ENCODE measurements at regions not wholly inside any gene's neighbourhood (a gene's known extent, or its start where the extent isn't known, plus 50 kb on each side); places are given as distances from the start of the nearest gene placed in this dataset.

DNA sequence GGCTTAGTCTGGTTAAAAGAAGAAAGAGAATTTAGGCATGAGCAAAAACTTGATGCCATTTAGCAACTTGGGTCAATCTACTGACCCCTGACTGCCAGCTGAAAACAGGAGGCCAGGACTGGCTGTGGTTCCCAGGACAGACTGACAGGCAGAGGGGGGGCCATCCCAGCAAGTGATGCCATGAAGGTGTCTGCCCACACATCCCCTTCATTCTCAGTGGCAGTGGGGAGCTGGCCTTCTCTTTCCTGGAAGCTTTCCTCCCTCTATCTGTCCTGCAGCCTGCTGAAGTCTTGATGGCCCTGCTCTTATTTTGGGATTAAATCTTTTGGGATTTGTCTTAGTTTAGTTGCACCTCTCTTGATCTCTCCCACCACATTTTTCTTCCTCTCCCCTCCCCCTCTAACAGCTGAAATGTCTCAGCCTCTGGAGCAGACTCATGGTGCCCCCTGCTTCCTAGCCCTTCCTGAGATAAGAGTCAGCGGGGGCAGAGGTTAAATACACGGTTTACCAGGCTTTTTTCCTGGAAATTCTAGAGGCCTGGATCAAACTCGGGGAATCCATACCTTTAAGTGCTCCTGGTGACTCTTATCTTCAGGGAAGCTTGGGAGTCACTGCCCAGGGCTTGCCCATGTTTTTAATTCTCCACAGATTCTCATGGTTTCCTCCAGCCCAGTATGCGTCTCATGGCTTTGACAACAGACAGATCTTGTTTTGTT, 99.5 kb upstream of the TSPAN2 start:
- H3K4me3 ChIP-seq (ENCODE audit: low read depth, low read length), result no peak overlapping the region
- TF ChIP-seq, protein P1, sequence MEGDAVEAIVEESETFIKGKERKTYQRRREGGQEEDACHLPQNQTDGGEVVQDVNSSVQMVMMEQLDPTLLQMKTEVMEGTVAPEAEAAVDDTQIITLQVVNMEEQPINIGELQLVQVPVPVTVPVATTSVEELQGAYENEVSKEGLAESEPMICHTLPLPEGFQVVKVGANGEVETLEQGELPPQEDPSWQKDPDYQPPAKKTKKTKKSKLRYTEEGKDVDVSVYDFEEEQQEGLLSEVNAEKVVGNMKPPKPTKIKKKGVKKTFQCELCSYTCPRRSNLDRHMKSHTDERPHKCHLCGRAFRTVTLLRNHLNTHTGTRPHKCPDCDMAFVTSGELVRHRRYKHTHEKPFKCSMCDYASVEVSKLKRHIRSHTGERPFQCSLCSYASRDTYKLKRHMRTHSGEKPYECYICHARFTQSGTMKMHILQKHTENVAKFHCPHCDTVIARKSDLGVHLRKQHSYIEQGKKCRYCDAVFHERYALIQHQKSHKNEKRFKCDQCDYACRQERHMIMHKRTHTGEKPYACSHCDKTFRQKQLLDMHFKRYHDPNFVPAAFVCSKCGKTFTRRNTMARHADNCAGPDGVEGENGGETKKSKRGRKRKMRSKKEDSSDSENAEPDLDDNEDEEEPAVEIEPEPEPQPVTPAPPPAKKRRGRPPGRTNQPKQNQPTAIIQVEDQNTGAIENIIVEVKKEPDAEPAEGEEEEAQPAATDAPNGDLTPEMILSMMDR (IDR thresholded peaks at IDR 0.05; ENCODE audit: insufficient read depth, low read length), result no peak
- no peak for DNase-seq (ENCODE audit: low read depth)

- no peak overlapping the region for H3K4me3 ChIP-seq (ENCODE audit: low read depth, low read length)
- DNase-seq (ENCODE audit: low read depth), result no peak
- TF ChIP-seq, protein P1 (IDR thresholded peaks at IDR 0.05; ENCODE audit: insufficient read depth, low read length), result no peak
These were observed 97.5 kb upstream of the TSPAN2 start for GRCh38 chr1:115186711-115187265.

DNA sequence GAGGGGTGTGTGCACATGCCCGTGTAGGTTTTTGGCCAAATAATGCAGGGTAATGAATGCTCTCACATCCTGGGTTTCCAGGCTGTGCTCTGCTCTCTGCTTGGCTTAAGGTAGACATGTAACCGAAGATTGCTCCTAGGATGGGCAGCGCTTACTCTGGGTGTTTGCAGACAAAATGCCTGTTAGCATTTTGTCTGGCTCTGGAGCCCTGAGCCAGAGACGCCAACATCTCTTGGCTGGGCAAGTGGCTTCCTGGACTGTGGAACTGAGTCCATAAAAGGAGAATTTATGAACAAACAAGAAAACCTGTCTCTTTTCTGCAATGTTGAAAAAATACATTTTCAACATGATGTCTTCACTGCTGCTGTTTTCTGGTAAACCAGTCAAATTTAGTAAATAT, 96.0 kb upstream of the TSPAN2 start:
- TF ChIP-seq, protein P1 (IDR thresholded peaks at IDR 0.05; ENCODE audit: insufficient read depth, low read length), result no peak
- no peak overlapping the region for H3K4me3 ChIP-seq (ENCODE audit: low read depth, low read length)
- no peak for DNase-seq (ENCODE audit: low read depth)

GRCh38 chr1:115184951-115185331, 95.6 kb upstream of the TSPAN2 start:
- no peak overlapping the region for H3K4me3 ChIP-seq (ENCODE audit: low read depth, low read length)
- TF ChIP-seq, protein P1 (IDR thresholded peaks at IDR 0.05; ENCODE audit: insufficient read depth, low read length), result no peak
- DNase-seq (ENCODE audit: low read depth), result peak; percentile 52

DNA sequence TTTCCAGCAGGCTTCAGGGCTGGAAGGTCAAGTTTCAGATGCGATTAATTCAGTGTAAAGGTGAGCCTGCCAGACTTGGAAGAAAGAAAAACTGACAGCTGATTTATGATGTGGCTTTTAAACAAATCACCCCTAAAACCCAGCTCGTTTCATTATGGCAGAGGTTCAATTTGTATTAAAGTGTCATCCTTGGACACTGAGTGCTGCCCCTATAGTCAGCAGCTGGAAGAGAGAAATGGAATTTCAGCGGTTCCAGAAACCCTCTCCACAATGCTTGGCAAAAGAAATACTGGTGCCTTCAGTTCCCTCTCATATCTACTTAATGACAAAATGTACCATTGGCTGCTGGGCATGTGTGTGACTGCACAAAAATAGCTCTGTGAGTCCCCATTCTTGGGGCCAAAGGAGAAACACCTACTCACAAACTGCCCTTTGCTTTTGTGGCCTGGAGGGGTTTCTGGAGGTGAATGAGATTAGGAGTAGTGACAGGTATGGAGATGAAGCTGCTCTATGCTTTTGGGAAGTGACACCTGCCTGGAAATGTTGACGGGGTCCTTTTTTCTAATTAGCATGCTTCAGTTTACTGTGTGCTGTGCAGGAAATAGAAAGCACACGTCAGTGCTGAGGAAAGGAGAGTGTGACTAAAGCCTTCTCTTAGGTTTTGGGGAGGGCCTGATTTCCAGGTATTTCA, 95.1 kb upstream of the TSPAN2 start:
- DNase-seq (ENCODE audit: low read depth), result no peak
- TF ChIP-seq, protein P1 (IDR thresholded peaks at IDR 0.05; ENCODE audit: insufficient read depth, low read length), result peak; percentile 11
- H3K4me3 ChIP-seq (ENCODE audit: low read depth, low read length), result no peak overlapping the region

DNA sequence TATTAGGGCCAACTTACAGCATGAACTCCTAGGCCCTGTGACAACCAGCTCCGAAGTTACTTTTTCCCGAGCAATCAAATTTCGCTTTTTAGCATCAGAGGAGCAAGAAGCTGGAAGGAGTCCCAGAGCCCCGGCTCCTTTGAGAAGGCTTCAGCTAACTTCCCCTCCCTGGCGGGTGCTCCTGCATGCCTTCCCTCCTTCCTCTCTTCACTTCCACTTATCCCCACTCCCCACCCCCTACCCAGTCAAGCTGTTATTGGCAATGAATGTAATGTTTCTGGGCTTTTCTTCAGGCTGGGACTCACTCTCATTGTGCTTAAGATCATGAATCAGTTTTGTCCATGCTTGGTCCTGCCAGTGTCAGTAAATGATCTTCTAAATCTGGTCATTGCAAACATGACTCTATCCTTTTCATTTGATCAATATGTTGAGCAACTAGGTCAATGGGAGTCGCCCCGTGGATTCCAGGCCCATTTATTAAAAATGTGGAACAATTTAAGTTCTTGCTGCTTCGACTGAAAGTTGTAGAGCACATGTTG, 94.5 kb upstream of the TSPAN2 start:
- DNase-seq (ENCODE audit: low read depth), result peak; percentile 76
- H3K4me3 ChIP-seq (ENCODE audit: low read depth, low read length), result no peak overlapping the region
- TF ChIP-seq, protein P1 (IDR thresholded peaks at IDR 0.05; ENCODE audit: insufficient read depth, low read length), result no peak

Data from fibroblast of the aortic adventitia (primary cell).